HCT116 (cell line): ENCODE measurements at regions not wholly inside any gene's neighbourhood (a gene's known extent, or its start where the extent isn't known, plus 50 kb on each side); places are given as distances from the start of the nearest gene placed in this dataset.

Experiments used
- ATAC-seq: fragments of 200-7000 bp; cut with Tn5 transposase; 2 replicates; pipeline ENCODE4 v1.9.1; 2020; ENCODE audit warnings: mild to moderate bottlenecking, moderate library complexity
- BruUV-seq: library from RNA; stranded (reverse); fragments of 400-500 nt; replicated peaks from 2 replicates; lab custom pipeline; 2021; lab: Mats Ljungman, UMichigan
- CTCF ChIA-PET: fragments of 300-600 bp; sonication (Branson Sonifier 250); formaldehyde crosslinking; loops from one replicate; lab custom pipeline; 2021; ENCODE audit warnings: antibody characterized with exemption; lab: Charles Lee
- POLR2A ChIA-PET: fragments of 300-600, 350-600 bp; sonication (Branson Sonifier 250); formaldehyde crosslinking; loops from one replicate; lab custom pipeline; 2021; ENCODE audit warnings: antibody characterized with exemption; lab: Charles Lee
- RAD21 ChIA-PET, 2 experiments: fragments of 300-600 bp; sonication (Branson Sonifier 250); formaldehyde crosslinking; loops; one replicate each; lab custom pipeline; 2023; ENCODE audit warnings: low total read pairs in 2 of 2; ENCODE audit not compliant: uncharacterized antibody in 2 of 2, unreplicated experiment in 2 of 2, low non-redundant PET in 1 of 2; lab: Charles Lee
- DNase-seq: peaks from one replicate; pipeline ENCODE4 v3.0.0-alpha.2; 2010; ENCODE audit warnings: low read depth, low spot score
- H2AFZ ChIP-seq: fragments of 200-600 bp; shearing (Covaris generic), sonication (generic); 2 replicates; pipeline ENCODE4 v1.6.1; 2017; ENCODE audit warnings: low read depth, mixed run types, mixed read lengths, antibody characterized with exemption, low read length; ENCODE audit not compliant: poor library complexity, severe bottlenecking
- H3K27ac ChIP-seq: 2 replicates; pipeline ENCODE4 v1.5.1; 2012; ENCODE audit warnings: low read depth, low read length
- H3K27me3 ChIP-seq: fragments of 200-600 bp; sonication (generic); 2 replicates; pipeline ENCODE4 v1.6.1; 2016; ENCODE audit warnings: mixed run types, low read length, mixed read lengths; ENCODE audit not compliant: insufficient read depth
- H3K36me3 ChIP-seq, 2 experiments: fragments of 200-500 bp in 1 of 2; fragments of 200-600 bp in 1 of 2; sonication (Bioruptor generic) in 1 of 2; sonication (generic) in 1 of 2; 2 replicates each; pipeline versions ENCODE4 v1.5.1 to v1.6.1; 2014 to 2016; ENCODE audit warnings: low read length in 2 of 2, inconsistent platforms in 1 of 2, mixed read lengths in 1 of 2, mixed run types in 1 of 2; ENCODE audit not compliant: insufficient read depth in 2 of 2, control insufficient read depth in 1 of 2
- H3K4me1 ChIP-seq, 2 experiments: fragments of 200-600 bp in 1 of 2; sonication (generic) in 1 of 2; 2 replicates each; pipeline versions ENCODE4 v1.5.1 to v1.6.1; 2012 to 2017; ENCODE audit warnings: low read length in 2 of 2, inconsistent platforms in 1 of 2, mild to moderate bottlenecking in 1 of 2, mixed read lengths in 1 of 2, mixed run types in 1 of 2, moderate library complexity in 1 of 2; ENCODE audit not compliant: insufficient read depth in 2 of 2, control insufficient read depth in 1 of 2
- H3K4me2 ChIP-seq: fragments of 200-600 bp; sonication (generic); 2 replicates; pipeline ENCODE4 v1.6.1; 2017; ENCODE audit warnings: mixed run types, low read length, mixed read lengths
- H3K4me3 ChIP-seq, 2 experiments: fragments of 200-600 bp in 1 of 2; sonication (generic) in 1 of 2; replicated peaks in 1 of 2; 2 replicates each; pipeline ENCODE4 v1.5.1; 2011 to 2016; ENCODE audit warnings: low read length in 2 of 2, control low read depth in 1 of 2, low read depth in 1 of 2, mild to moderate bottlenecking in 1 of 2, mixed read lengths in 1 of 2, mixed run types in 1 of 2
- H3K79me2 ChIP-seq: fragments of 200-600 bp; sonication (generic); 2 replicates; pipeline ENCODE4 v1.6.1; 2017; ENCODE audit warnings: mild to moderate bottlenecking, mixed run types, low read length, moderate library complexity, mixed read lengths; ENCODE audit not compliant: insufficient read depth
- H3K9ac ChIP-seq: fragments of 200-600 bp; sonication (generic); 2 replicates; pipeline ENCODE4 v1.6.1; 2016; ENCODE audit warnings: low read length, mixed read lengths
- H3K9me2 ChIP-seq: fragments of 200-600 bp; sonication (generic), shearing (Covaris generic); 2 replicates; pipeline ENCODE4 v1.6.1; 2017; ENCODE audit warnings: mixed run types, mild to moderate bottlenecking, moderate library complexity; ENCODE audit not compliant: insufficient read depth
- H3K9me3 ChIP-seq, 2 experiments: fragments of 200-500 bp in 1 of 2; fragments of 200-600 bp in 1 of 2; sonication (Bioruptor generic) in 1 of 2; sonication (generic) in 1 of 2; 2 replicates each; pipeline ENCODE4 v1.6.1; 2014 to 2017; ENCODE audit warnings: low read length in 2 of 2, mixed read lengths in 2 of 2, inconsistent platforms in 1 of 2, low read depth in 1 of 2, mild to moderate bottlenecking in 1 of 2, mixed run types in 1 of 2, moderate library complexity in 1 of 2; ENCODE audit not compliant: control insufficient read depth in 1 of 2, insufficient read depth in 1 of 2
- H4K20me1 ChIP-seq: fragments of 200-600 bp; sonication (generic), shearing (Covaris generic); 2 replicates; pipeline ENCODE4 v1.6.1; 2017; ENCODE audit warnings: mixed run types, mild to moderate bottlenecking, moderate library complexity; ENCODE audit not compliant: insufficient read depth
- ATF3 ChIP-seq: IDR thresholded peaks from 2 replicates; pipeline ENCODE4 v1.6.1; 2012
- CBX3 ChIP-seq: IDR thresholded peaks from 2 replicates; pipeline ENCODE4 v1.6.1; 2012; ENCODE audit warnings: low read depth
- CEBPB ChIP-seq: IDR thresholded peaks from 2 replicates; pipeline ENCODE4 v1.6.1; 2012; ENCODE audit warnings: low read depth
- CTCF ChIP-seq, 3 experiments: fragments of 200-600 bp in 1 of 3; sonication (generic) in 1 of 3; IDR thresholded peaks in 2 of 3; conservative IDR thresholded peaks in 1 of 3; 2 replicates each; pipeline ENCODE4 v1.5.1; 2012 to 2017; ENCODE audit warnings: low read depth in 2 of 3, low read length in 2 of 3, antibody characterized with exemption in 1 of 3, borderline replicate concordance in 1 of 3, control low read depth in 1 of 3, mild to moderate bottlenecking in 1 of 3, mixed read lengths in 1 of 3, mixed run types in 1 of 3, moderate library complexity in 1 of 3; ENCODE audit not compliant: insufficient read depth in 1 of 3
- EGR1 ChIP-seq: IDR thresholded peaks from 2 replicates; pipeline ENCODE4 v1.6.1; 2012; ENCODE audit warnings: low read depth
- ELF1 ChIP-seq: IDR thresholded peaks from 2 replicates; pipeline ENCODE4 v1.6.1; 2012; ENCODE audit warnings: low read depth, borderline replicate concordance
- EZH2 ChIP-seq: fragments of 200-600 bp; sonication (generic); IDR thresholded peaks from 2 replicates; pipeline ENCODE4 v1.6.1; 2017; ENCODE audit warnings: antibody characterized with exemption, mixed run types
- FOSL1 ChIP-seq: IDR thresholded peaks from 2 replicates; pipeline ENCODE4 v1.6.1; 2012; ENCODE audit warnings: low read depth
- JUND ChIP-seq: IDR thresholded peaks from 2 replicates; pipeline ENCODE4 v1.6.1; 2012
- MAX ChIP-seq: IDR thresholded peaks from 2 replicates; pipeline ENCODE4 v1.6.1; 2012
- POLR2A ChIP-seq: IDR thresholded peaks from 2 replicates; pipeline ENCODE4 v1.7.0; 2011; ENCODE audit warnings: borderline replicate concordance; ENCODE audit not compliant: insufficient read depth, insufficient read length; ENCODE audit errors: extremely low read depth
- POLR2AphosphoS5 ChIP-seq: IDR thresholded peaks from 2 replicates; pipeline ENCODE4 v1.6.1; 2011; ENCODE audit warnings: mild to moderate bottlenecking, low read depth, low read length, moderate library complexity
- RAD21 ChIP-seq: IDR thresholded peaks from 2 replicates; pipeline ENCODE4 v1.6.1; 2012; ENCODE audit warnings: low read depth, mild to moderate bottlenecking
- SIN3A ChIP-seq: IDR thresholded peaks from 2 replicates; pipeline ENCODE4 v1.6.1; 2012; ENCODE audit warnings: low read depth
- SP1 ChIP-seq: IDR thresholded peaks from 2 replicates; pipeline ENCODE4 v1.6.1; 2012; ENCODE audit warnings: low read depth
- SRF ChIP-seq: IDR thresholded peaks from 2 replicates; pipeline ENCODE4 v1.6.1; 2012; ENCODE audit warnings: low read depth
- TCF7L2 ChIP-seq: IDR thresholded peaks from 2 replicates; pipeline ENCODE4 v1.7.0; 2011; ENCODE audit warnings: borderline replicate concordance, inconsistent platforms; ENCODE audit not compliant: insufficient read depth, insufficient read length; ENCODE audit errors: extremely low read depth
- YY1 ChIP-seq: IDR thresholded peaks from 2 replicates; pipeline ENCODE4 v1.6.1; 2011; ENCODE audit warnings: low read length, low read depth, moderate library complexity, mild to moderate bottlenecking; ENCODE audit not compliant: insufficient replicate concordance; ENCODE audit errors: extremely low read depth
- ZBTB33 ChIP-seq: IDR thresholded peaks from 2 replicates; pipeline ENCODE4 v1.6.1; 2011; ENCODE audit warnings: mild to moderate bottlenecking, low read length, moderate library complexity; ENCODE audit not compliant: insufficient replicate concordance; ENCODE audit errors: extremely low read depth
- ZFX ChIP-seq: fragments of 450-650 bp; IDR thresholded peaks from 2 replicates; pipeline ENCODE4 v1.6.1; 2017
- ZNF274 ChIP-seq: fragments of 200-500 bp; sonication (Bioruptor generic); IDR thresholded peaks from 2 replicates; pipeline ENCODE4 v1.6.1; 2014; ENCODE audit warnings: mild to moderate bottlenecking, low read depth, low read length, inconsistent platforms
- intact Hi-C: fragments of 100-400 bp; cut with micrococcal nuclease; formaldehyde crosslinking; loops from 2 replicates; pipeline ENCODE4 v1.10.0; 2022

GRCh38 chr5:136698970-136699369, 333.6 kb upstream of the TRPC7 start (continued):
- TF ChIP-seq CTCF (IDR thresholded peaks at IDR 0.05 in 2 of 3, conservative IDR thresholded peaks at IDR 0.05 in 1 of 3; ENCODE audit: borderline replicate concordance in 1 of 3, insufficient read depth in 1 of 3, low read depth in 2 of 3, low read length in 2 of 3) = no peak

GRCh38 chr5:136694258-136694657, 328.9 kb upstream of the TRPC7 start:
- POLR2A ChIA-PET = no interaction called here
- Histone ChIP-seq H3K4me1 (no peaks in the 10 kb centered on the region), H3K9ac (no peak overlapping the region), H3K36me3 (no peaks in the 10 kb centered on the region), H3K4me2 (no peak overlapping the region), H3K9me3 (no peaks in the 10 kb centered on the region), H3K4me3 (no peak overlapping the region), H3K79me2 (no peaks in the 10 kb centered on the region)
- TF ChIP-seq TCF7L2 (no peak), POLR2AphosphoS5 (no peak), EZH2 (no peak), EGR1 (no peak), ELF1 (no peak), SIN3A (no peak), MAX (no peak), FOSL1 (no peak), ATF3 (no peak), CBX3 (no peak), CEBPB (no peak), YY1 (no peak), ZNF274 (no peak), POLR2A (no peak), ZFX (no peak), SP1 (no peak), RAD21 (no peak), ZBTB33 (no peak), JUND (no peak), SRF (no peak)
- TF ChIP-seq, all 23 proteins: peak for 0
- H3K9me2 ChIP-seq = no peaks in the 10 kb centered on the region
- intact Hi-C loops = no loop called here
- H3K27me3 ChIP-seq = peaks cover 18% of the 10 kb centered on the region
- ATAC-seq (no peak), DNase-seq (no peak)
- BruUV-seq = no TSS peak
- no peak overlapping the region for H3K27ac ChIP-seq
- H2AFZ ChIP-seq = no peak overlapping the region
- H4K20me1 ChIP-seq = no peaks in the 10 kb centered on the region
- CTCF ChIA-PET = no interaction called here
- RAD21 ChIA-PET = no interaction called here
